H1 (cell line): ENCODE measurements at regions not wholly inside any gene's neighbourhood (a gene's known extent, or its start where the extent isn't known, plus 50 kb on each side); places are given as distances from the start of the nearest gene placed in this dataset.

ENCODE experiments used
- TF ChIP-seq, protein P1 (sequence below), 3 experiments: IDR thresholded peaks; 1 replicate in 2 of 3; 2 replicates in 1 of 3; pipeline versions ENCODE4 v1.5.1 to v1.6.1; 2011; ENCODE audit warnings: low read length in 3 of 3, mild to moderate bottlenecking in 3 of 3, inconsistent platforms in 2 of 3, low read depth in 1 of 3, moderate library complexity in 1 of 3; ENCODE audit not compliant: insufficient read depth in 1 of 3; ENCODE audit errors: control extremely low read depth in 1 of 3

DNA sequence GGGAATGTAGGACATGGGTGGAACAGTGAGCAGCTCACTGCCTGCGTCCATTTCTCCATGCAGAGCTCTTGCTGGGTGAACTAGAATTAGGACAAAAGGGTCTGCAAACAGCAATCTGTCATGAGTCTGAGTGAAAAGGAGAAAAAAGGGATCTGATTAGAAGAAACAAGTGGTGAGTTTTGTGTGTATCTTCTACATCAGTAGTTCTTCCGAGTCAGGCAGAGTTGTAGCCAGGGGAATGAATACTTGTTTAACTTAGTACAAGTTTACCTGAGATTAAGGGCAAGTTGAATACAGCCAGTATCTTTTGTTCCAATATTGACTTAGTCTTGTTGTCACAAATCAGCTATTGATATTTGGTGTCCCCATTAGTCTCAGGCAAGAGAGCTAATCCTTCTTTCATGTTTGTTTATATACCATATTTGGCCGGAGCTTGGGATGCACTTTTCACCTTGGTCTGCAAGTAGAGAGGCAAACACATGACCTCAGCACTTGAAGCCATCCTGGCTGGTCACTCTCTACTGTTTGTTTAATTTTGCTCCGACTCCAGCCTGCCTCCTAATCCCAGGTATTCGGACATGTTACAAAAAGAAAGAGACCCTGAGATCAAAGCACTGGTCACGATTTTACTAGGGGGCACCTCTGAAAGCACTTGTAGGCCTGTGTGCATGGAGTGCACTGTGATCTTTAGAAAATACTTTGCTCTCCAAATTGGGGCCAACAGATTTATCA is 211.0 kb upstream of the NT5C1B start (continued):
- TF ChIP-seq, protein P1, sequence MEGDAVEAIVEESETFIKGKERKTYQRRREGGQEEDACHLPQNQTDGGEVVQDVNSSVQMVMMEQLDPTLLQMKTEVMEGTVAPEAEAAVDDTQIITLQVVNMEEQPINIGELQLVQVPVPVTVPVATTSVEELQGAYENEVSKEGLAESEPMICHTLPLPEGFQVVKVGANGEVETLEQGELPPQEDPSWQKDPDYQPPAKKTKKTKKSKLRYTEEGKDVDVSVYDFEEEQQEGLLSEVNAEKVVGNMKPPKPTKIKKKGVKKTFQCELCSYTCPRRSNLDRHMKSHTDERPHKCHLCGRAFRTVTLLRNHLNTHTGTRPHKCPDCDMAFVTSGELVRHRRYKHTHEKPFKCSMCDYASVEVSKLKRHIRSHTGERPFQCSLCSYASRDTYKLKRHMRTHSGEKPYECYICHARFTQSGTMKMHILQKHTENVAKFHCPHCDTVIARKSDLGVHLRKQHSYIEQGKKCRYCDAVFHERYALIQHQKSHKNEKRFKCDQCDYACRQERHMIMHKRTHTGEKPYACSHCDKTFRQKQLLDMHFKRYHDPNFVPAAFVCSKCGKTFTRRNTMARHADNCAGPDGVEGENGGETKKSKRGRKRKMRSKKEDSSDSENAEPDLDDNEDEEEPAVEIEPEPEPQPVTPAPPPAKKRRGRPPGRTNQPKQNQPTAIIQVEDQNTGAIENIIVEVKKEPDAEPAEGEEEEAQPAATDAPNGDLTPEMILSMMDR (IDR thresholded peaks at IDR 0.05; ENCODE audit: control extremely low read depth in 1 of 3, insufficient read depth in 1 of 3, low read depth in 1 of 3, low read length in 3 of 3): no peak
